HTERT RPE-1 (cell line): ENCODE measurements at regions not wholly inside any gene's neighbourhood (a gene's known extent, or its start where the extent isn't known, plus 50 kb on each side); places are given as distances from the start of the nearest gene placed in this dataset.
"Not testable (repeated sequence)": the region's sequence is repeated elsewhere in the genome, so short reads cannot be mapped to it uniquely, and the experiment has no call there.

ENCODE experiments used
- in situ Hi-C: fragments of 300-500 bp; cut with MboI; formaldehyde crosslinking; loops from 4 replicates; pipeline ENCODE4 v1.14.3; 2020; ENCODE audit warnings: low sequenced_read_pairs

GRCh38 chr2:182630207-182630606 lies 85.8 kb upstream of the DNAJC10 start:
- in situ Hi-C loops = loop anchor here (25.0 kb wide), 1 partner anchor 443 kb away; no protein-coding TSS in a partner anchor

- in situ Hi-C loops = loop anchor here (25.0 kb wide), 1 partner anchor 444 kb away; no protein-coding TSS in a partner anchor
These were observed 84.8 kb upstream of the DNAJC10 start for GRCh38 chr2:182631299-182631698.

GRCh38 chr2:182634386-182634785 lies 81.7 kb upstream of the DNAJC10 start:
- in situ Hi-C loops = loop anchor here (25.0 kb wide), 1 partner anchor 447 kb away; no protein-coding TSS in a partner anchor

- in situ Hi-C loops = loop anchor here (25.0 kb wide), 1 partner anchor 449 kb away; no protein-coding TSS in a partner anchor
These were observed 79.4 kb upstream of the DNAJC10 start for GRCh38 chr2:182636699-182637098.

GRCh38 chr2:182638667-182639066 lies 77.4 kb upstream of the DNAJC10 start:
- in situ Hi-C loops = loop anchor here (25.0 kb wide), 1 partner anchor 451 kb away; no protein-coding TSS in a partner anchor

DNA sequence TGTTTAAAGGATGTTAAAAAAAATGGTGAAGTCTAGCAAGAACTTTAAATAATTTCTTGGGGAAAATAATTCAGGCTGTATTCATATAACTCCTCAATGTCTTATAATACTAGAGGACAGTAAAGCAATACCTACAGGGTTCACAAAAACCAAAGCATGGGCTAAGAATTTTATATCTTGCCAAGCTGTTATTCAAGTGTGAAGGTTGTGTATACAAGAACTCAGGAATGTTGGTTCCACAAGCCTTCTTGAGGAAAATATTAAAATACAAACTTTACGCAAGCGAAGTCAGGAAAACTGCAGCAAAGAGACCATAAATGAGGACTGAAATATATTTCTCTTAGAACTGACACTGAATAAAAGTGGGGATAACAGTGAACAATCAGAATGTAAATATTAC lies 76.1 kb upstream of the DNAJC10 start:
- in situ Hi-C loops = loop anchor here (25.0 kb wide), 1 partner anchor 453 kb away; no protein-coding TSS in a partner anchor

- in situ Hi-C loops = loop anchor here (25.0 kb wide), 1 partner anchor 455 kb away; no protein-coding TSS in a partner anchor
These were observed 73.7 kb upstream of the DNAJC10 start for GRCh38 chr2:182642328-182642727.

GRCh38 chr2:182646763-182647498 lies 69.1 kb upstream of the DNAJC10 start:
- in situ Hi-C loops = loop anchor here (25.0 kb wide), 1 partner anchor 460 kb away; no protein-coding TSS in a partner anchor

DNA sequence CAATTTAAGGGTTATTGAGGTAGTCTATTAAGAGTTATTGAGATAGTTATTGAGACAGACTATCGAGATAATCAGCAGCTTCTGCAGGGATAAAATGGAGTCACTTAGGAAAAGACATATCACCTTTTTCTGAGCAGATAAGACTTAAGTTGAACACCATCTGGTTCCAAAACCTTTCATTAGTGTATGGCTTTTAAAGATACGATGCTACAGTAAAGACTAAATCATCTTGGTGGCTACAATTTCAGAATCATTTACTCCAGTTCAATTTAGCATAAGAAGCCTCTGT lies 68.6 kb upstream of the DNAJC10 start:
- in situ Hi-C loops = loop anchor here (25.0 kb wide), 1 partner anchor 460 kb away; no protein-coding TSS in a partner anchor

- in situ Hi-C loops = loop anchor here (25.0 kb wide), 1 partner anchor 462 kb away; no protein-coding TSS in a partner anchor
These were observed 66.7 kb upstream of the DNAJC10 start for GRCh38 chr2:182649316-182649715.

DNA sequence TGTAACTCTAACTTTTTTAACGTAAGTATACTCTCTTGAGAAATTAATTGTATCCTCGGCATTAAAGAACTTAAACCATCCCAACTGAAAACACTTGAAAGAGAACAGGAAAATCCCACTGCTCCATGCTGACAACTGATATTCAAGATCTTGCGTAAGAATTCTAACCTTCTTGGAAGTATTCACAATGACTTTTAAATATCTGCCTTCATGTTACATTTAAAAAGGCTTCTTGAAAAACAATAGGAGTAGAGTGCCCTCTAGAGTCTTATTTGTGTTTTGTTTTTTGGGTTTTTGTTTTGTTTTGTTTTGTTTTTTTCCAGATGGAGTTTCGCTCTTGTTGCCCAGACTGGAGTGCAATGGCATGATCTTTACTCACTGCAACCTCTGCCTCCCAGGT lies 65.4 kb upstream of the DNAJC10 start:
- in situ Hi-C loops = no loop called here

GRCh38 chr2:182652326-182652725 lies 63.7 kb upstream of the DNAJC10 start:
- in situ Hi-C loops = no loop called here

DNA sequence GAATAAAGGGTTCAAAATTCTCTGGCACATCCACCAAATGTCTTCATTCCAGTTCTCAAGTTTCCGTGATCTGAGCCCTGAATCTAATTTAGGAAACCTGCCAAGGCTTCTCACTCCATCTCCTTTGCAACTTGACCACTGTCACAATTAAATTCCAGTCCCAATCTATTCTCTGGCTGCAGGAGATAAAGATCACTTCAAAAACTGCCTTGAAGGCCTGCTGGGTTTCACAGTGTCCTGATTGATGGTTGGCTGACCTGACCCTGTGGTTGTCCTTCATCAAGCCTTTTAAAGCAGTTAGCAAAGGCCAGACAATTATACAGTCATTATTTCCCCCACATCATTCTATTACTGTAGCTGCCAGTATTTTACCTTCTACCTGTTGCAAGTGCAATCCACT lies 60.3 kb upstream of the DNAJC10 start:
- in situ Hi-C loops = no loop called here

DNA sequence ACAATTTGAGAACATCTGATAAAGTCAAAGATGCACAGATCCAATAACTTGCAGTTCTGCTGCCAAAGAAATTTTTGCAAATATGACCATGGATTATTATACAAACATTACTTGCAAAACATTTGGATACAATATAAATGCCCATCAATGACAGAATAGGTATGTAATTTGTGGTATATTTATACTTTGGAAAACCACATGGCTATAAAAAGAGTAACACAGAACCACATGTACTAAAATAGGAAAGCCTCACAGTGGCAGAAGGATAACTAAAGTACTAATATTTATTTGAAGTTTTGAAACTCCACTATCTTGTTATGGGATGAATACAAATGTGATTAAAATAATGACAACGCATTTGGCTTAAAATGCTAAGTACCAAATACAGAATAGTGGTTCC lies 51.8 kb upstream of the DNAJC10 start:
- in situ Hi-C loops = no loop called here

DNA sequence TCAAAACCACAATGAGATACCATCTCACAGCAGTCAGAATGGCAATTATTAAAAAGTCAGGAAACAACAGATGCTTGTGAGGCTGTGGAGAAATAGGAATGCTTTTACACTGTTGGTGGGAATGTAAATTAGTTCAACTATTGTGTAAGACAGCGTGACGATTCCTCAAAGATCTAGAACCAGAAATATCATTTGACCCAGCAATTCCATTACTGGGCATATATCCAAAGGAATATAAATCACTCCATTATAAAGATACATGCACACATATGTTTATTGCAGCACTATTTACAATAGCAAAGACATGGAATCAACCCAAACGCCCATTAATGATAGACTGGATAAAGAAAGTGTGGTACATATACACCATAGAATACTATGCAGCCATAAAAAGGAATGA lies 50.6 kb upstream of the DNAJC10 start:
- in situ Hi-C loops = not testable (repeated sequence)
